Neuronal stem cell (in vitro differentiated cells): ENCODE measurements at regions not wholly inside any gene's neighbourhood (a gene's known extent, or its start where the extent isn't known, plus 50 kb on each side); places are given as distances from the start of the nearest gene placed in this dataset.

Source experiments
- DNase-seq: peaks from one replicate; pipeline ENCODE4 v3.0.0-alpha.2; 2013; ENCODE audit warnings: low spot score
- H2AFZ ChIP-seq: one replicate; pipeline ENCODE4 v1.6.1; 2013; ENCODE audit warnings: mild to moderate bottlenecking, low read length, inconsistent platforms
- H2AK5ac ChIP-seq: 2 replicates; pipeline ENCODE4 v1.6.1; 2013; ENCODE audit warnings: low read depth, mild to moderate bottlenecking, inconsistent platforms, low read length, moderate library complexity, mixed read lengths
- H2BK120ac ChIP-seq: 2 replicates; pipeline ENCODE4 v1.6.1; 2013; ENCODE audit warnings: low read depth, mild to moderate bottlenecking, inconsistent platforms, low read length, moderate library complexity, mixed read lengths
- H2BK12ac ChIP-seq: one replicate; pipeline ENCODE4 v1.6.1; 2013; ENCODE audit warnings: low read length, inconsistent platforms
- H2BK15ac ChIP-seq: 2 replicates; pipeline ENCODE4 v1.6.1; 2013; ENCODE audit warnings: mild to moderate bottlenecking, low read length, inconsistent platforms, mixed read lengths
- H2BK5ac ChIP-seq: one replicate; pipeline ENCODE4 v1.6.1; 2013; ENCODE audit warnings: inconsistent platforms, mild to moderate bottlenecking, low read length, moderate library complexity
- H3K14ac ChIP-seq: one replicate; pipeline ENCODE4 v1.6.1; 2013; ENCODE audit warnings: low read length, inconsistent platforms
- H3K18ac ChIP-seq: 2 replicates; pipeline ENCODE4 v1.6.1; 2013; ENCODE audit warnings: low read length, inconsistent platforms
- H3K23ac ChIP-seq: 2 replicates; pipeline ENCODE4 v1.6.1; 2013; ENCODE audit warnings: low read depth, mild to moderate bottlenecking, mixed read lengths, low read length, inconsistent platforms; ENCODE audit not compliant: poor library complexity
- H3K27ac ChIP-seq: replicated peaks from 3 replicates; pipeline ENCODE4 v1.5.1; 2013; ENCODE audit warnings: low read length, inconsistent platforms
- H3K27me3 ChIP-seq, 3 experiments: 2 replicates each; pipeline ENCODE4 v1.6.1; 2013; ENCODE audit warnings: low read length in 3 of 3, mild to moderate bottlenecking in 2 of 3, inconsistent platforms in 1 of 3, low read depth in 1 of 3, mixed read lengths in 1 of 3, moderate library complexity in 1 of 3; ENCODE audit not compliant: control insufficient read depth in 3 of 3, insufficient read depth in 3 of 3
- H3K36me3 ChIP-seq, 2 donors: replicated peaks in 1 of 2; 2 replicates each; pipeline ENCODE4 v1.6.1; 2013; ENCODE audit warnings: low read length in 2 of 2; ENCODE audit not compliant: control insufficient read depth in 2 of 2, insufficient read depth in 2 of 2
- H3K4ac ChIP-seq: 2 replicates; pipeline ENCODE4 v1.6.1; 2013; ENCODE audit warnings: inconsistent platforms, mild to moderate bottlenecking, low read length, moderate library complexity
- H3K4me1 ChIP-seq, 2 donors: 1 replicate in 1 of 2; 2 replicates in 1 of 2; pipeline ENCODE4 v1.6.1; 2013; ENCODE audit warnings: low read length in 2 of 2, low read depth in 1 of 2; ENCODE audit not compliant: control insufficient read depth in 2 of 2, insufficient read depth in 1 of 2
- H3K4me2 ChIP-seq: one replicate; pipeline ENCODE4 v1.6.1; 2013; ENCODE audit warnings: mild to moderate bottlenecking, low read length, inconsistent platforms; ENCODE audit not compliant: insufficient read depth, poor library complexity, severe bottlenecking
- H3K4me3 ChIP-seq, 2 donors: 2 replicates each; pipeline ENCODE4 v1.5.1; 2013; ENCODE audit warnings: low read length in 2 of 2, mild to moderate bottlenecking in 2 of 2, inconsistent platforms in 1 of 2, moderate library complexity in 1 of 2
- H3K79me1 ChIP-seq: one replicate; pipeline ENCODE4 v1.6.1; 2013; ENCODE audit warnings: low read depth, mild to moderate bottlenecking, inconsistent platforms, low read length, moderate library complexity
- H3K9ac ChIP-seq: one replicate; pipeline ENCODE4 v1.6.1; 2013; ENCODE audit warnings: mild to moderate bottlenecking, low read depth, low read length, inconsistent platforms; ENCODE audit not compliant: poor library complexity
- H3K9me3 ChIP-seq, 2 donors: replicated peaks in 1 of 2; 2 replicates each; pipeline versions ENCODE3 to v1.6.1; 2013; ENCODE audit warnings: low read length in 2 of 2, mild to moderate bottlenecking in 2 of 2, inconsistent platforms in 1 of 2, low read depth in 1 of 2, mixed read lengths in 1 of 2, moderate library complexity in 1 of 2; ENCODE audit not compliant: control insufficient read depth in 2 of 2, insufficient read depth in 1 of 2
- H4K8ac ChIP-seq: one replicate; pipeline ENCODE4 v1.6.1; 2013; ENCODE audit warnings: low read depth, mild to moderate bottlenecking, inconsistent platforms, low read length, moderate library complexity
- H4K91ac ChIP-seq: one replicate; pipeline ENCODE4 v1.6.1; 2013; ENCODE audit warnings: low read length, low read depth, mild to moderate bottlenecking, inconsistent platforms; ENCODE audit not compliant: poor library complexity
- WGBS, 2 donors: extraction: QIAGEN DNeasy Blood & Tissue Kit; methylation state at CpG; one replicate each; pipeline ENCODE4 v1.1.7; 2013; ENCODE audit warnings: missing lambda C conversion rate in 2 of 2, mixed read lengths in 1 of 2; ENCODE audit not compliant: insufficient read length in 2 of 2, insufficient replicate concordance in 1 of 2; ENCODE audit errors: extremely low coverage in 2 of 2; 5-methylcytosine and 5-hydroxymethylcytosine counted together

GRCh38 chr13:44271031-44271455, 102.6 kb upstream of the SERP2 start:
- H3K27me3 ChIP-seq = no peaks in the 10 kb centered on the region
- H2AFZ ChIP-seq = no peak overlapping the region
- H3K4me3 ChIP-seq = no peak overlapping the region
- H3K27ac ChIP-seq = no peak overlapping the region
- H4K8ac ChIP-seq = no peak overlapping the region
- H3K4me2 ChIP-seq = no peak overlapping the region
- H3K23ac ChIP-seq = no peak overlapping the region
- no peak for DNase-seq
- H2BK5ac ChIP-seq = no peak overlapping the region
- H4K91ac ChIP-seq = no peak overlapping the region
- no peak overlapping the region for H2AK5ac ChIP-seq
- WGBS, 2 donors = no CpG with 5 or more reads among the region's 4 CpGs
- H3K9me3 ChIP-seq = peaks cover 0 to 8% of the 10 kb centered on the region in 2 donors
- peaks cover 0 to 2% of the 10 kb centered on the region in 2 donors for H3K4me1 ChIP-seq
- H2BK12ac ChIP-seq = no peak overlapping the region
- no peak overlapping the region for H3K9ac ChIP-seq
- H3K18ac ChIP-seq = no peak overlapping the region
- no peaks in the 10 kb centered on the region for H3K36me3 ChIP-seq
- no peak overlapping the region for H3K14ac ChIP-seq
- H3K4ac ChIP-seq = no peak overlapping the region
- H3K79me1 ChIP-seq = peaks cover 3% of the 10 kb centered on the region
- no peak overlapping the region for H2BK15ac ChIP-seq
- H2BK120ac ChIP-seq = no peak overlapping the region

- H3K4me3 ChIP-seq = no peak overlapping the region
- no peak overlapping the region for H2BK12ac ChIP-seq
- H3K4me2 ChIP-seq = no peak overlapping the region
- no CpG with 5 or more reads among the region's 2 CpGs for WGBS, 2 donors
- H3K79me1 ChIP-seq = peaks cover 3% of the 10 kb centered on the region
- no peak overlapping the region for H3K9ac ChIP-seq
- no peak overlapping the region for H4K8ac ChIP-seq
- H3K4me1 ChIP-seq = peaks cover 0 to 2% of the 10 kb centered on the region in 2 donors
- H2BK5ac ChIP-seq = no peak overlapping the region
- DNase-seq = no peak
- no peak overlapping the region for H4K91ac ChIP-seq
- no peak overlapping the region for H2BK120ac ChIP-seq
- H3K27ac ChIP-seq = no peak overlapping the region
- H3K23ac ChIP-seq = no peak overlapping the region
- H3K4ac ChIP-seq = no peak overlapping the region
- no peak overlapping the region for H2BK15ac ChIP-seq
- H3K36me3 ChIP-seq = no peaks in the 10 kb centered on the region
- H3K18ac ChIP-seq = no peak overlapping the region
- no peak overlapping the region for H2AFZ ChIP-seq
- H3K27me3 ChIP-seq = no peaks in the 10 kb centered on the region
- no peak overlapping the region for H3K14ac ChIP-seq
- H3K9me3 ChIP-seq = peaks cover 0 to 4% of the 10 kb centered on the region in 2 donors
- H2AK5ac ChIP-seq = no peak overlapping the region
Measured at GRCh38 chr13:44271473-44271872, 102.2 kb upstream of the SERP2 start.

DNA sequence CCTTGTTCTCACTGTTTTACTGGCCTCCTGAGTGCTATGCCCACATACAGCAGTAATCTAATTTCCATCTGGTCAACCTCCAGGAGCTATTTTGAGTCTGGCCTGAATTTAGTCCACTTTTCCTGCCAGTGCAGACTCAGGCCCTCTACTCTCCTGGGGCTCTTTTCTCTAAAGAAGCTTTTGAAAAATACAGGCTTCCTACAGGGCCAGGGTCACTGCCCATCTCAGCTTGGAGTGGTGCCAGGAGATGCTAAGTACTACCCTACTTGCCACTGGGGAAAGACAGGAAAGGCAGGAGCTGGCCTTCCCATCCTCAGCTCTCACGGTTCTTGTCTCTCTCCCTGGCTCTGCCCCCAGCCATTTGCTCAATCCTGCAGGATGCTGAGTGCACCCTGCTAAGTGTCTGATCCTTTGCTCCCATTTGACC, 101.7 kb upstream of the SERP2 start:
- no peak overlapping the region for H2BK120ac ChIP-seq
- no peak overlapping the region for H3K14ac ChIP-seq
- no CpG with 5 or more reads among the region's 1 CpG for WGBS, 2 donors
- peaks cover 0 to under 1% of the 10 kb centered on the region in 2 donors for H3K9me3 ChIP-seq
- H2BK5ac ChIP-seq = no peak overlapping the region
- no peaks in the 10 kb centered on the region for H3K27me3 ChIP-seq
- no peak overlapping the region for H4K8ac ChIP-seq
- no peak overlapping the region for H4K91ac ChIP-seq
- peak overlapping the region; percentile 29 for H3K18ac ChIP-seq
- no peak overlapping the region for H2AFZ ChIP-seq
- H3K4me1 ChIP-seq = peaks cover 0 to 2% of the 10 kb centered on the region in 2 donors
- H3K36me3 ChIP-seq = no peaks in the 10 kb centered on the region
- H3K4me2 ChIP-seq = no peak overlapping the region
- H3K27ac ChIP-seq = no peak overlapping the region
- no peak overlapping the region for H3K23ac ChIP-seq
- no peak overlapping the region for H2AK5ac ChIP-seq
- no peak for DNase-seq
- no peak overlapping the region for H3K4me3 ChIP-seq
- H3K79me1 ChIP-seq = peaks cover 2% of the 10 kb centered on the region
- no peak overlapping the region for H2BK15ac ChIP-seq
- H3K9ac ChIP-seq = no peak overlapping the region
- H3K4ac ChIP-seq = no peak overlapping the region
- H2BK12ac ChIP-seq = no peak overlapping the region

DNA sequence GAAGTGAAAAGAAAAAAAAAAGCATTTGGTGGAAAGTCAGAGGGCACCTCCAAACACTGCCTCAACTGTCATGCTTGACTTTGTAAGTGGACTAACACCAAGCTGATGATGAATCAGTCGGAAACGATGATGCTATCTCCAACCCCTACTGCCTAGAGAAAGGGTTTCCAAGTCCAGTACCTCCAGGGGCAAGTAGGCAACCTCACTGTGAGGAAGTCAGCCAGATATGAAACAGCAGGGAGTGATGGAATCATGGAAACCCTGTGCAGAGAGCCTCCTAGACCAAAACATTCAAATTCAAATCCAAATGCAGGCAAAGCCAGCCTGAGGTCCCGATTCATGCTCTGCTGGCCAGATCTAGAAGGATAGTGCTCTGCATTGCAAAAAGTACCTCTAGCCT, 100.9 kb upstream of the SERP2 start:
- WGBS, 2 donors = no CpG with 5 or more reads among the region's 3 CpGs
- no peak overlapping the region for H3K4ac ChIP-seq
- H3K18ac ChIP-seq = no peak overlapping the region
- no peaks in the 10 kb centered on the region for H3K79me1 ChIP-seq
- H3K4me2 ChIP-seq = no peak overlapping the region
- H3K27ac ChIP-seq = no peak overlapping the region
- H3K4me3 ChIP-seq = no peak overlapping the region
- H2BK12ac ChIP-seq = no peak overlapping the region
- H3K36me3 ChIP-seq = no peaks in the 10 kb centered on the region
- no peak overlapping the region for H2AFZ ChIP-seq
- peaks cover 0 to 2% of the 10 kb centered on the region in 2 donors for H3K4me1 ChIP-seq
- H2BK120ac ChIP-seq = no peak overlapping the region
- H3K9me3 ChIP-seq = no peaks in the 10 kb centered on the region
- H4K91ac ChIP-seq = no peak overlapping the region
- DNase-seq = no peak
- H2BK5ac ChIP-seq = no peak overlapping the region
- H4K8ac ChIP-seq = no peak overlapping the region
- no peak overlapping the region for H2BK15ac ChIP-seq
- no peak overlapping the region for H2AK5ac ChIP-seq
- H3K27me3 ChIP-seq = no peaks in the 10 kb centered on the region
- H3K23ac ChIP-seq = no peak overlapping the region
- no peak overlapping the region for H3K14ac ChIP-seq
- H3K9ac ChIP-seq = no peak overlapping the region
